ENCODE measurements at regions not wholly inside any gene's neighbourhood (a gene's known extent, or its start where the extent isn't known, plus 50 kb on each side); places are given as distances from the start of the nearest gene placed in this dataset.

DNA sequence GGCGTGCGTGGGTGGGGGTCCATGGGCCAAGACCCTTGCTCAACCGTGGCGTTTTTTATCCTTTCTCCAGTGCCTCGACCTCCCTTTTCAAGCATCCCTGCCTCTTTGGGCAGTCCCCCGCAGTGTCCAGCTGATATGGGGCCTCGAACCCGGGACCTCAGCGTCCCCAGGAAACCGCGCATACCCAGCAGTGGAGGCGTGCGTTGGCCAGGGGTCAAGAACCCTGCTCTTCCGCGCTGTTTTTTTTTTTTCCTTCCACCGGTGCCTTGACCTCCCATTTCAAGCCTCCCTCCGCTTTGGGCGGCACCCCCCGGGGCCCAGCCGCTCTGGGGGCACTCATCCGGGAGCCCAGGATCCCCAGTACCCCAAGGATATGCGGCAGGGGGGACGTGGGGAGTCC is 325.8 kb downstream of the ALG10 start:
- no peak for TF ChIP-seq POLR2A (IDR thresholded peaks at IDR 0.05; ENCODE audit: low read depth, low read length)
- TF ChIP-seq, protein P1, sequence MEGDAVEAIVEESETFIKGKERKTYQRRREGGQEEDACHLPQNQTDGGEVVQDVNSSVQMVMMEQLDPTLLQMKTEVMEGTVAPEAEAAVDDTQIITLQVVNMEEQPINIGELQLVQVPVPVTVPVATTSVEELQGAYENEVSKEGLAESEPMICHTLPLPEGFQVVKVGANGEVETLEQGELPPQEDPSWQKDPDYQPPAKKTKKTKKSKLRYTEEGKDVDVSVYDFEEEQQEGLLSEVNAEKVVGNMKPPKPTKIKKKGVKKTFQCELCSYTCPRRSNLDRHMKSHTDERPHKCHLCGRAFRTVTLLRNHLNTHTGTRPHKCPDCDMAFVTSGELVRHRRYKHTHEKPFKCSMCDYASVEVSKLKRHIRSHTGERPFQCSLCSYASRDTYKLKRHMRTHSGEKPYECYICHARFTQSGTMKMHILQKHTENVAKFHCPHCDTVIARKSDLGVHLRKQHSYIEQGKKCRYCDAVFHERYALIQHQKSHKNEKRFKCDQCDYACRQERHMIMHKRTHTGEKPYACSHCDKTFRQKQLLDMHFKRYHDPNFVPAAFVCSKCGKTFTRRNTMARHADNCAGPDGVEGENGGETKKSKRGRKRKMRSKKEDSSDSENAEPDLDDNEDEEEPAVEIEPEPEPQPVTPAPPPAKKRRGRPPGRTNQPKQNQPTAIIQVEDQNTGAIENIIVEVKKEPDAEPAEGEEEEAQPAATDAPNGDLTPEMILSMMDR (IDR thresholded peaks at IDR 0.05; ENCODE audit: extremely low read depth in 1 of 2, insufficient read depth in 1 of 2, low read depth in 1 of 2, low read length in 2 of 2) = no peak
- TF ChIP-seq, protein P2, sequence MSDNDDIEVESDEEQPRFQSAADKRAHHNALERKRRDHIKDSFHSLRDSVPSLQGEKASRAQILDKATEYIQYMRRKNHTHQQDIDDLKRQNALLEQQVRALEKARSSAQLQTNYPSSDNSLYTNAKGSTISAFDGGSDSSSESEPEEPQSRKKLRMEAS (IDR thresholded peaks at IDR 0.05; ENCODE audit: insufficient read depth, insufficient read length) = no peak
- no peak for TF ChIP-seq POLR2AphosphoS5 (IDR thresholded peaks at IDR 0.05; ENCODE audit: insufficient read depth, low read depth, low read length)
- TF ChIP-seq EZH2 (IDR thresholded peaks at IDR 0.05; ENCODE audit: borderline replicate concordance, low read depth, low read length, severe bottlenecking) = no peak
- TF ChIP-seq GATA2 (IDR thresholded peaks at IDR 0.05; ENCODE audit: insufficient read depth, insufficient read length, low read depth, low read length) = no peak
- TF ChIP-seq JUN (IDR thresholded peaks at IDR 0.05; ENCODE audit: borderline replicate concordance, insufficient read depth, insufficient read length, low read depth) = no peak
- no peak for TF ChIP-seq FOS (IDR thresholded peaks at IDR 0.05; ENCODE audit: borderline replicate concordance, insufficient read depth, low read length)
- TF ChIP-seq MYC (IDR thresholded peaks at IDR 0.05; ENCODE audit: low read depth, low read length) = no peak
